ENCODE measurements at regions not wholly inside any gene's neighbourhood (a gene's known extent, or its start where the extent isn't known, plus 50 kb on each side); places are given as distances from the start of the nearest gene placed in this dataset.

DNA sequence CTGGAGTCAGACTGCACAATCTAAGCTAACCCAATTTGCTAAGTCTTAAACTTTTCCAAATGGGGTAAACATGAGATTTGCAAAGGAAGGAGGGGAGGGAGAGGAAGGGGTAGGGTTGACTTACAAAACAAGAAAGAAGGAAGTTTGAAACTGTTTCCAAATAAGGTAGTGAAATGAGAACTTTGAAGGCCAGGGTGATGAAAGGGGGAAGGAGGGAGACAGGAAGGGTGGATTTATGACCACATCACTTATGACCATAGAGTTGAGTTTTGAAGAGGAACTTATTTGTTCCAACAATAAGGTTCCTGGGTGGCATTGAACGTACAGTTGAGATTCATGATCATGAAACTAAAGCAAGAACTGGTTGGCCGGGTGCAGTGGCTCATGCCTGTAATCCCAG is 72.5 kb upstream of the DAPK1 start:
- TF ChIP-seq EP300 (IDR thresholded peaks at IDR 0.05) (no peak), POLR2A (IDR thresholded peaks at IDR 0.05) (no peak), POLR2AphosphoS5 (IDR thresholded peaks at IDR 0.05) (no peak)
- TF ChIP-seq, protein P1, sequence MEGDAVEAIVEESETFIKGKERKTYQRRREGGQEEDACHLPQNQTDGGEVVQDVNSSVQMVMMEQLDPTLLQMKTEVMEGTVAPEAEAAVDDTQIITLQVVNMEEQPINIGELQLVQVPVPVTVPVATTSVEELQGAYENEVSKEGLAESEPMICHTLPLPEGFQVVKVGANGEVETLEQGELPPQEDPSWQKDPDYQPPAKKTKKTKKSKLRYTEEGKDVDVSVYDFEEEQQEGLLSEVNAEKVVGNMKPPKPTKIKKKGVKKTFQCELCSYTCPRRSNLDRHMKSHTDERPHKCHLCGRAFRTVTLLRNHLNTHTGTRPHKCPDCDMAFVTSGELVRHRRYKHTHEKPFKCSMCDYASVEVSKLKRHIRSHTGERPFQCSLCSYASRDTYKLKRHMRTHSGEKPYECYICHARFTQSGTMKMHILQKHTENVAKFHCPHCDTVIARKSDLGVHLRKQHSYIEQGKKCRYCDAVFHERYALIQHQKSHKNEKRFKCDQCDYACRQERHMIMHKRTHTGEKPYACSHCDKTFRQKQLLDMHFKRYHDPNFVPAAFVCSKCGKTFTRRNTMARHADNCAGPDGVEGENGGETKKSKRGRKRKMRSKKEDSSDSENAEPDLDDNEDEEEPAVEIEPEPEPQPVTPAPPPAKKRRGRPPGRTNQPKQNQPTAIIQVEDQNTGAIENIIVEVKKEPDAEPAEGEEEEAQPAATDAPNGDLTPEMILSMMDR (IDR thresholded peaks at IDR 0.05) = no peak

All from stomach (tissue), 4 donors.